ENCODE measurements at regions not wholly inside any gene's neighbourhood (a gene's known extent, or its start where the extent isn't known, plus 50 kb on each side); places are given as distances from the start of the nearest gene placed in this dataset.

- Histone ChIP-seq H4K20me1 (ENCODE audit: insufficient read depth) (no peaks in the 10 kb centered on the region), H3K36me3 (ENCODE audit: insufficient read depth) (no peaks in the 10 kb centered on the region), H3K4me1 (ENCODE audit: low read depth, poor library complexity, severe bottlenecking) (no peaks in the 10 kb centered on the region), H3K4me3 (IDR thresholded peaks at IDR 0.05; ENCODE audit: insufficient read depth, low read depth, low read length) (no peak overlapping the region), H3K4me2 (no peak overlapping the region), H3K79me2 (ENCODE audit: insufficient read depth, low read depth) (no peaks in the 10 kb centered on the region), H2AFZ (ENCODE audit: low read depth) (no peak overlapping the region), H3K27me3 (ENCODE audit: insufficient read depth, low read depth) (no peaks in the 10 kb centered on the region), H3K27ac (no peak overlapping the region), H3K9ac (no peak overlapping the region)
- no peak for TF ChIP-seq CTCF (conservative IDR thresholded peaks at IDR 0.05; ENCODE audit: low read depth, low read length)
Measured at GRCh38 chr2:237244976-237245646, 159.4 kb downstream of the COPS8 start.

GRCh38 chr2:237250599-237250998 is 163.4 kb downstream of the COL6A3 start:
- Histone ChIP-seq H3K9ac (no peak overlapping the region), H4K20me1 (ENCODE audit: insufficient read depth) (no peaks in the 10 kb centered on the region), H3K27me3 (ENCODE audit: insufficient read depth, low read depth) (no peaks in the 10 kb centered on the region), H3K4me1 (ENCODE audit: low read depth, poor library complexity, severe bottlenecking) (no peaks in the 10 kb centered on the region), H2AFZ (ENCODE audit: low read depth) (no peak overlapping the region), H3K4me2 (no peak overlapping the region), H3K79me2 (ENCODE audit: insufficient read depth, low read depth) (no peaks in the 10 kb centered on the region), H3K4me3 (IDR thresholded peaks at IDR 0.05; ENCODE audit: insufficient read depth, low read depth, low read length) (no peak overlapping the region), H3K27ac (no peak overlapping the region), H3K36me3 (ENCODE audit: insufficient read depth) (no peaks in the 10 kb centered on the region)
- no peak for TF ChIP-seq CTCF (conservative IDR thresholded peaks at IDR 0.05; ENCODE audit: low read depth, low read length)

GRCh38 chr2:237251986-237252385 is 162.0 kb downstream of the COL6A3 start:
- no peaks in the 10 kb centered on the region for H3K79me2 ChIP-seq (ENCODE audit: insufficient read depth, low read depth)
- no peaks in the 10 kb centered on the region for H3K4me1 ChIP-seq (ENCODE audit: low read depth, poor library complexity, severe bottlenecking)
- no peak overlapping the region for H3K27ac ChIP-seq
- H3K36me3 ChIP-seq (ENCODE audit: insufficient read depth): no peaks in the 10 kb centered on the region
- H3K4me3 ChIP-seq (IDR thresholded peaks at IDR 0.05; ENCODE audit: insufficient read depth, low read depth, low read length): no peak overlapping the region
- H3K4me2 ChIP-seq: no peak overlapping the region
- H2AFZ ChIP-seq (ENCODE audit: low read depth): no peak overlapping the region
- H3K9ac ChIP-seq: no peak overlapping the region
- TF ChIP-seq CTCF (conservative IDR thresholded peaks at IDR 0.05; ENCODE audit: low read depth, low read length): no peak
- H4K20me1 ChIP-seq (ENCODE audit: insufficient read depth): no peaks in the 10 kb centered on the region
- no peaks in the 10 kb centered on the region for H3K27me3 ChIP-seq (ENCODE audit: insufficient read depth, low read depth)

- Histone ChIP-seq H3K4me1 (ENCODE audit: low read depth, poor library complexity, severe bottlenecking) (no peaks in the 10 kb centered on the region), H3K4me2 (no peak overlapping the region), H3K79me2 (ENCODE audit: insufficient read depth, low read depth) (no peaks in the 10 kb centered on the region), H3K4me3 (IDR thresholded peaks at IDR 0.05; ENCODE audit: insufficient read depth, low read depth, low read length) (no peak overlapping the region), H3K9ac (no peak overlapping the region), H3K27ac (no peak overlapping the region), H3K36me3 (ENCODE audit: insufficient read depth) (no peaks in the 10 kb centered on the region), H3K27me3 (ENCODE audit: insufficient read depth, low read depth) (no peaks in the 10 kb centered on the region), H2AFZ (ENCODE audit: low read depth) (no peak overlapping the region), H4K20me1 (ENCODE audit: insufficient read depth) (no peaks in the 10 kb centered on the region)
- no peak for TF ChIP-seq CTCF (conservative IDR thresholded peaks at IDR 0.05; ENCODE audit: low read depth, low read length)
Measured at GRCh38 chr2:237253046-237253702, 160.8 kb downstream of the COL6A3 start.

Measured in KMS-11 (cell line).